ENCODE measurements at regions not wholly inside any gene's neighbourhood (a gene's known extent, or its start where the extent isn't known, plus 50 kb on each side); places are given as distances from the start of the nearest gene placed in this dataset.

DNA sequence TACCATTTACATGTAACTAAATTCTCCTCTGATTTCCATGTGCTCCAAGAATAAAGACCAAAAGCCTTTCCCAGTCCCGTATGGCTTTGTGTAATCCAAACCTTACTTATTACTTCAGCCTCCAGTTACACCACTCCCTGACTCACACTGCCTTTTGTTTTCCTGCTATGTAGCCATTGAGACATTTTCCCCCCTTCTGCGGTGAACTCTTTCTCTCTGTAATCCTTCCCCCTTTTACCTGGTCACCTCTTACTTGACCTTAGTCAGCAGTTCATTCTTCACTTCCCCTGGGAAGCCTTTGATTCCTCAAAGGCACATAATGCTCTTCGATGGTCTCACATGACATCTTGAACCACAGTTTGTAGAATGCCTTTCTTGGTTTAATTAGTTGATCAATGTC lies 256.0 kb upstream of the FANCL start:
- TF ChIP-seq BHLHE40 (IDR thresholded peaks at IDR 0.05; ENCODE audit: borderline replicate concordance) (no peak), TARDBP (IDR thresholded peaks at IDR 0.05) (no peak), FOXM1 (IDR thresholded peaks at IDR 0.05; ENCODE audit: borderline replicate concordance) (no peak), NFRKB (IDR thresholded peaks at IDR 0.05) (no peak), FOXA1 (IDR thresholded peaks at IDR 0.05) (no peak), L3MBTL2 (conservative IDR thresholded peaks at IDR 0.05) (no peak), FOXK2 (IDR thresholded peaks at IDR 0.05) (no peak), SUZ12 (IDR thresholded peaks at IDR 0.05) (no peak), ARNT (IDR thresholded peaks at IDR 0.05) (no peak), LEF1 (IDR thresholded peaks at IDR 0.05; ENCODE audit: borderline replicate concordance) (no peak), CTBP1 (IDR thresholded peaks at IDR 0.05; ENCODE audit: borderline replicate concordance) (no peak), SP1 (IDR thresholded peaks at IDR 0.05) (no peak), ELF4 (IDR thresholded peaks at IDR 0.05) (no peak), ZNF384 (IDR thresholded peaks at IDR 0.05) (no peak), HDGF (IDR thresholded peaks at IDR 0.05; ENCODE audit: borderline replicate concordance) (no peak)
- TF ChIP-seq, protein P1, sequence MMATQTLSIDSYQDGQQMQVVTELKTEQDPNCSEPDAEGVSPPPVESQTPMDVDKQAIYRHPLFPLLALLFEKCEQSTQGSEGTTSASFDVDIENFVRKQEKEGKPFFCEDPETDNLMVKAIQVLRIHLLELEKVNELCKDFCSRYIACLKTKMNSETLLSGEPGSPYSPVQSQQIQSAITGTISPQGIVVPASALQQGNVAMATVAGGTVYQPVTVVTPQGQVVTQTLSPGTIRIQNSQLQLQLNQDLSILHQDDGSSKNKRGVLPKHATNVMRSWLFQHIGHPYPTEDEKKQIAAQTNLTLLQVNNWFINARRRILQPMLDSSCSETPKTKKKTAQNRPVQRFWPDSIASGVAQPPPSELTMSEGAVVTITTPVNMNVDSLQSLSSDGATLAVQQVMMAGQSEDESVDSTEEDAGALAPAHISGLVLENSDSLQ (IDR thresholded peaks at IDR 0.05): no peak
- ChIA-PET POLR2A (no interaction called here), CTCF (no interaction called here)
- no peak for DNase-seq (ENCODE audit: extremely low spot score)

DNA sequence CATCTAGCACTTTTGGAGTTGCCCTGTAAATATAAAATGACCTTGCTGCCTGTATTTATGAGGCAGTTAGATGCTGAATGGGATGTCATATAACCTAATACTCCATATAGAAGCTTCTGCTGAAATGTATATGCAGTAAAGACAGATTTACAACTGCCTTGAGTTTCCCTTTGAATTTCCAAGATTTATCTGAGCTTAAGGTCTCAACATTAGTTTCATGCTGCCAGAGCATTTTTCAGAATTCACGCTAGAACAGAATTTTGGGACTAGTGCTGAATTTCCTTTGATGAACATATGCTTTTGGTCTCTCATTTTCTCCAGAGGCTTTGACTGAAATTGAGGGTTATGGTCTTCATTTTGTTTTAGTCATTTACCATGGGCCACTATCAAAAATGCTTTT lies 254.7 kb upstream of the FANCL start:
- POLR2A ChIA-PET: no interaction called here
- no peak for DNase-seq (ENCODE audit: extremely low spot score)
- CTCF ChIA-PET: no interaction called here
- TF ChIP-seq ARNT (IDR thresholded peaks at IDR 0.05) (no peak), SUZ12 (IDR thresholded peaks at IDR 0.05) (no peak)
- TF ChIP-seq, protein P1 (IDR thresholded peaks at IDR 0.05): peak; percentile 49

DNA sequence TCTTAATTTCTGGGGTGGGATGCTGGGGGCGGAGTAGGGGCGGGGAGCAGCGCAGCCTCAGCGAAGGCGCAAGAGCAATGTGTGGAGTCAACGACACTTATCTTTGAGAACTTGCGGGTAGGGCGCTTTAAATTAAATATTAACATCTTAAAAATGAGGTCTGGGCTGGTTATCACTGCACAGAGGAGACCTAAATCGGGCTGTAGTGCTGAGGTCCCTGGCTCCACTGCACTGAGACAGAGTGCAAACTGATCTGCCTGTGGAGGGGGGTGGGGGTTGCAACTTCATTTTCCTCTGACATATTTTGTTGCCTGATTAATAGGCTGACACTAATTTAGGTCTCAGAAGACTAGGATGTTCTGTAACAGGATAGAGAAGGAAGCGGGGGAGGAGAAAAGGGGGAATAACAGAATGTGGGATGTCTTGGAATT lies 253.0 kb upstream of the FANCL start:
- DNase-seq (ENCODE audit: extremely low spot score): no peak
- ChIA-PET CTCF (no interaction called here), POLR2A (no interaction called here)
- TF ChIP-seq BHLHE40 (IDR thresholded peaks at IDR 0.05; ENCODE audit: borderline replicate concordance): no peak
- TF ChIP-seq HDGF (IDR thresholded peaks at IDR 0.05; ENCODE audit: borderline replicate concordance): no peak
- no peak for TF ChIP-seq L3MBTL2 (conservative IDR thresholded peaks at IDR 0.05)
- no peak for TF ChIP-seq ZNF384 (IDR thresholded peaks at IDR 0.05)
- TF ChIP-seq CTBP1 (IDR thresholded peaks at IDR 0.05; ENCODE audit: borderline replicate concordance): no peak
- TF ChIP-seq, protein P1 (IDR thresholded peaks at IDR 0.05): no peak
- TF ChIP-seq TARDBP (IDR thresholded peaks at IDR 0.05): no peak
- no peak for TF ChIP-seq FOXM1 (IDR thresholded peaks at IDR 0.05; ENCODE audit: borderline replicate concordance)
- TF ChIP-seq FOXK2 (IDR thresholded peaks at IDR 0.05): no peak
- no peak for TF ChIP-seq SUZ12 (IDR thresholded peaks at IDR 0.05)
- no peak for TF ChIP-seq LEF1 (IDR thresholded peaks at IDR 0.05; ENCODE audit: borderline replicate concordance)

DNA sequence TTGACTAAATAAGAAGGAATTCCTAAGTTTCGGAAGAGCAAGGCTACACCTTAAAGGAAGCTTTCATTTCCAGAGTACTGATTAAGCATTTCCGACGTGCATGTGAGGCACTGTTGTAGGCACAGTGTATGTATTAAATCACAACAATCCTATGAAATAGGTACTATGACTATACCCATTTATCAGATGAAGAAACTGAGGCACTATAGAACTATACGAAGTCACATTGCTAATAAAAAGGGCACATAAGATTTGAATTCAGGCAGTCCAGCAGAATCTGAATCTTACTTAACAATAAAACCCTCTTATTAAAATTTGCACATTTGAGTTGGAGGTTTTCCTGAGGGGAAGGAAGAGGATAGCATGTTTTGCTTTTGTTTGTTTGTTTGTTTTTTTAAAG lies 243.5 kb upstream of the FANCL start:
- CTCF ChIA-PET: no interaction called here
- POLR2A ChIA-PET: no interaction called here
- no peak for TF ChIP-seq CTBP1 (IDR thresholded peaks at IDR 0.05; ENCODE audit: borderline replicate concordance)
- TF ChIP-seq SP1 (IDR thresholded peaks at IDR 0.05): no peak
- TF ChIP-seq ZNF384 (IDR thresholded peaks at IDR 0.05): no peak
- TF ChIP-seq ELF4 (IDR thresholded peaks at IDR 0.05): no peak
- TF ChIP-seq, protein P1 (IDR thresholded peaks at IDR 0.05): no peak
- no peak for TF ChIP-seq TARDBP (IDR thresholded peaks at IDR 0.05)
- no peak for TF ChIP-seq FOXK2 (IDR thresholded peaks at IDR 0.05)
- no peak for TF ChIP-seq HDGF (IDR thresholded peaks at IDR 0.05; ENCODE audit: borderline replicate concordance)
- no peak for TF ChIP-seq FOXA1 (IDR thresholded peaks at IDR 0.05)
- TF ChIP-seq LEF1 (IDR thresholded peaks at IDR 0.05; ENCODE audit: borderline replicate concordance): no peak
- no peak for TF ChIP-seq NFRKB (IDR thresholded peaks at IDR 0.05)
- no peak for TF ChIP-seq FOXM1 (IDR thresholded peaks at IDR 0.05; ENCODE audit: borderline replicate concordance)
- TF ChIP-seq ARNT (IDR thresholded peaks at IDR 0.05): no peak
- no peak for DNase-seq (ENCODE audit: extremely low spot score)

DNA sequence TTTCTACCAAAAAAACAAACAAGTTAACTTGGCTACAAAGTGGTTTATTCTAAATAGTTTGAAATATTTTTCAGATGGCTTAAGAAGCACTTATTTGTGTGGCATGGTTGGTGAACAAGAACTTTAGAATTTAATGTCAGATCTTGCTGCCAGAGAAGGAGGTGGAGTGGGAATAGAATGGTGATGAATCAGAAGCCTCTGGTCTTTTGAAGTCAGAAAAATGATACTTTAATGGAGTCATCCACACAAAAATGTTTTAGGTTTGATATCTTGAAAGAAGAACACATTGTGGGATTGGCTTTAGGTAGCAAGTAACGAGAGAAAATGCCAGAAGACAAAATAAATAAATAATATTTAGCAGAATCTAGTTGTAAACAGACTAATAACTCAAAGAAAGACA lies 243.1 kb upstream of the FANCL start:
- ChIA-PET POLR2A (no interaction called here), CTCF (no interaction called here)
- DNase-seq (ENCODE audit: extremely low spot score): no peak
- TF ChIP-seq BHLHE40 (IDR thresholded peaks at IDR 0.05; ENCODE audit: borderline replicate concordance): no peak
- no peak for TF ChIP-seq L3MBTL2 (conservative IDR thresholded peaks at IDR 0.05)
- TF ChIP-seq ELF4 (IDR thresholded peaks at IDR 0.05): no peak
- TF ChIP-seq HDGF (IDR thresholded peaks at IDR 0.05; ENCODE audit: borderline replicate concordance): no peak
- TF ChIP-seq TARDBP (IDR thresholded peaks at IDR 0.05): no peak
- no peak for TF ChIP-seq ZNF384 (IDR thresholded peaks at IDR 0.05)
- no peak for TF ChIP-seq CTBP1 (IDR thresholded peaks at IDR 0.05; ENCODE audit: borderline replicate concordance)
- no peak for TF ChIP-seq SP1 (IDR thresholded peaks at IDR 0.05)
- no peak for TF ChIP-seq NFRKB (IDR thresholded peaks at IDR 0.05)
- no peak for TF ChIP-seq FOXK2 (IDR thresholded peaks at IDR 0.05)
- no peak for TF ChIP-seq FOXM1 (IDR thresholded peaks at IDR 0.05; ENCODE audit: borderline replicate concordance)
- TF ChIP-seq SUZ12 (IDR thresholded peaks at IDR 0.05): no peak
- TF ChIP-seq, protein P1 (IDR thresholded peaks at IDR 0.05): no peak
- TF ChIP-seq LEF1 (IDR thresholded peaks at IDR 0.05; ENCODE audit: borderline replicate concordance): no peak
- TF ChIP-seq FOXA1 (IDR thresholded peaks at IDR 0.05): no peak
- no peak for TF ChIP-seq ARNT (IDR thresholded peaks at IDR 0.05)

Measured in HEK293T (cell line).